GM23338 (cell line): ENCODE measurements at regions not wholly inside any gene's neighbourhood (a gene's known extent, or its start where the extent isn't known, plus 50 kb on each side); places are given as distances from the start of the nearest gene placed in this dataset.

ENCODE experiments used
- ATAC-seq: fragments of 200-7000 bp; cut with Tn5 transposase; 3 replicates; pipeline ENCODE4 v1.9.1; 2020
- DNase-seq: peaks from one replicate; pipeline ENCODE4 v3.0.0-alpha.2; 2015; ENCODE audit warnings: low spot score
- H2AFZ ChIP-seq: fragments of 200-600 bp; sonication (generic); 2 replicates; pipeline ENCODE4 v1.8.0; 2016; ENCODE audit warnings: antibody characterized with exemption, mild to moderate bottlenecking, moderate library complexity
- H3F3A ChIP-seq: fragments of 200-600 bp; sonication (generic); replicated peaks from 2 replicates; pipeline ENCODE4 v1.8.0; 2017; ENCODE audit warnings: antibody characterized with exemption, mixed run types, low read depth
- H3K27ac ChIP-seq: fragments of 200-600 bp; sonication (generic); 2 replicates; pipeline ENCODE4 v1.6.1; 2016; ENCODE audit warnings: low read depth
- H3K27me3 ChIP-seq: fragments of 200-600 bp; sonication (generic); 2 replicates; pipeline ENCODE4 v1.8.0; 2016; ENCODE audit warnings: mild to moderate bottlenecking, mixed run types, moderate library complexity; ENCODE audit not compliant: insufficient read depth
- H3K36me3 ChIP-seq: fragments of 200-600 bp; sonication (generic); 2 replicates; pipeline ENCODE4 v1.8.0; 2016; ENCODE audit warnings: mild to moderate bottlenecking; ENCODE audit not compliant: insufficient read depth
- H3K4me1 ChIP-seq: fragments of 200-600 bp; sonication (generic); 2 replicates; pipeline ENCODE4 v1.8.0; 2016; ENCODE audit warnings: mild to moderate bottlenecking, moderate library complexity; ENCODE audit not compliant: insufficient read depth
- H3K4me2 ChIP-seq: fragments of 200-600 bp; sonication (generic); 2 replicates; pipeline ENCODE4 v1.7.1; 2017; ENCODE audit warnings: mixed run types
- H3K4me3 ChIP-seq: fragments of 200-600 bp; sonication (generic); 2 replicates; pipeline ENCODE4 v1.6.1; 2016; ENCODE audit warnings: mixed run types
- H3K79me2 ChIP-seq: fragments of 200-600 bp; sonication (generic); replicated peaks from 2 replicates; pipeline ENCODE4 v1.8.0; 2017; ENCODE audit warnings: mild to moderate bottlenecking; ENCODE audit not compliant: insufficient read depth
- H3K9me2 ChIP-seq: fragments of 200-600 bp; sonication (generic); 2 replicates; pipeline ENCODE4 v1.8.0; 2017; ENCODE audit not compliant: insufficient read depth
- H4K20me1 ChIP-seq: fragments of 200-600 bp; sonication (generic); replicated peaks from 2 replicates; pipeline ENCODE4 v1.8.0; 2017; ENCODE audit warnings: mild to moderate bottlenecking; ENCODE audit not compliant: insufficient read depth
- H3K27ac Mint-ChIP-seq: 2 replicates; pipeline ENCODE4 v1.8.0; 2020; ENCODE audit warnings: inconsistent platforms, mild to moderate bottlenecking, moderate library complexity, mixed read lengths
- H3K27me3 Mint-ChIP-seq: 3 replicates; pipeline ENCODE4 v1.8.0; 2022; ENCODE audit warnings: low read depth, mild to moderate bottlenecking, moderate library complexity, mixed read lengths, inconsistent platforms; ENCODE audit not compliant: insufficient read depth, poor library complexity
- H3K36me3 Mint-ChIP-seq: 3 replicates; pipeline ENCODE4 v1.8.0; 2021; ENCODE audit warnings: low read depth, mild to moderate bottlenecking, inconsistent platforms, moderate library complexity, mixed read lengths
- H3K4me1 Mint-ChIP-seq: 3 replicates; pipeline ENCODE4 v1.8.0; 2020; ENCODE audit warnings: mild to moderate bottlenecking, inconsistent platforms, mixed read lengths
- H3K4me3 Mint-ChIP-seq: 3 replicates; pipeline ENCODE4 v1.8.0; 2021; ENCODE audit warnings: moderate library complexity, mild to moderate bottlenecking, inconsistent platforms, mixed read lengths
- H3K9me3 Mint-ChIP-seq: 3 replicates; pipeline ENCODE4 v1.8.0; 2020; ENCODE audit warnings: moderate library complexity, mild to moderate bottlenecking, inconsistent platforms, mixed read lengths
- CREB1 ChIP-seq: fragments of 250-450 bp; sonication (Bioruptor Pico); IDR thresholded peaks from 2 replicates; pipeline ENCODE4 v1.5.0; 2020; ENCODE audit warnings: low read depth, mild to moderate bottlenecking, moderate library complexity
- CTCF ChIP-seq, 2 experiments: fragments of 200-600 bp in 1 of 2; sonication (generic) in 1 of 2; conservative IDR thresholded peaks; 2 replicates each; pipeline versions ENCODE4 v1.5.1 to v1.6.1; 2016 to 2017; ENCODE audit warnings: antibody characterized with exemption in 2 of 2, low read depth in 2 of 2, mild to moderate bottlenecking in 2 of 2, moderate library complexity in 1 of 2
- ETS1 ChIP-seq: IDR thresholded peaks from 2 replicates; pipeline ENCODE4 v1.6.1; 2016; ENCODE audit warnings: antibody characterized with exemption
- NANOG ChIP-seq: IDR thresholded peaks from 2 replicates; pipeline ENCODE4 v1.6.1; 2016; ENCODE audit warnings: antibody characterized with exemption, borderline replicate concordance
- REST ChIP-seq: IDR thresholded peaks from one replicate; pipeline ENCODE4 v1.6.1; 2018; ENCODE audit warnings: antibody characterized with exemption; ENCODE audit not compliant: unreplicated experiment
- STAT1 ChIP-seq: IDR thresholded peaks from one replicate; pipeline ENCODE4 v1.6.1; 2016; ENCODE audit warnings: antibody characterized with exemption; ENCODE audit not compliant: unreplicated experiment
- ZNF114 ChIP-seq: fragments of 250-450 bp; sonication (Bioruptor Pico); IDR thresholded peaks from 2 replicates; pipeline ENCODE4 v1.5.0; 2020; ENCODE audit warnings: mild to moderate bottlenecking, moderate library complexity
- ZNF462 ChIP-seq: fragments of 250-450 bp; sonication (Bioruptor Pico); IDR thresholded peaks from 2 replicates; pipeline ENCODE4 v1.5.0; 2020; ENCODE audit warnings: mild to moderate bottlenecking, moderate library complexity

GRCh38 chr4:188613976-188614375 lies 474.7 kb downstream of the TRIML1 start:
- Histone ChIP-seq H2AFZ (no peak overlapping the region), H3K4me3 (no peak overlapping the region), H3K27ac (no peak overlapping the region), H3K27me3 (no peaks in the 10 kb centered on the region), H3K79me2 (no peaks in the 10 kb centered on the region), H3K4me1 (no peaks in the 10 kb centered on the region), H3F3A (no peaks in the 10 kb centered on the region), H3K36me3 (no peaks in the 10 kb centered on the region), H3K4me2 (no peak overlapping the region), H3K9me2 (peaks cover 3% of the 10 kb centered on the region; the same call in 1 of the 2 replicates), H4K20me1 (no peaks in the 10 kb centered on the region)
- no peaks in the 10 kb centered on the region; the same call in 2 of the 3 replicates for H3K9me3 Mint-ChIP-seq
- peaks cover 3% of the 10 kb centered on the region for H3K27me3 Mint-ChIP-seq
- no peaks in the 10 kb centered on the region for H3K36me3 Mint-ChIP-seq
- TF ChIP-seq ETS1 = no peak
- TF ChIP-seq STAT1 = no peak
- TF ChIP-seq NANOG = no peak
- TF ChIP-seq CREB1 (CRISPR knock-in tag) = no peak
- no peak for TF ChIP-seq CTCF (conservative IDR thresholded peaks at IDR 0.05; ENCODE audit: low read depth in 2 of 2)
- TF ChIP-seq ZNF114 (CRISPR knock-in tag) = no peak
- TF ChIP-seq ZNF462 (CRISPR knock-in tag) = no peak
- no peak for TF ChIP-seq REST
- no peak overlapping the region for H3K4me3 Mint-ChIP-seq
- ATAC-seq (no peak), DNase-seq (no peak)
- no peak overlapping the region for H3K27ac Mint-ChIP-seq
- H3K4me1 Mint-ChIP-seq = peaks cover under 1% of the 10 kb centered on the region
